ENCODE measurements at regions not wholly inside any gene's neighbourhood (a gene's known extent, or its start where the extent isn't known, plus 50 kb on each side); places are given as distances from the start of the nearest gene placed in this dataset.

GRCh38 chr5:9781275-9781674, 151.1 kb upstream of the TAS2R1 start:
- no peak for TF ChIP-seq CTCF (optimal IDR thresholded peaks at IDR 0.05 in 1 of 3, IDR thresholded peaks at IDR 0.05 in 1 of 3, conservative IDR thresholded peaks at IDR 0.05 in 1 of 3; ENCODE audit: extremely low read depth in 1 of 3, insufficient read depth in 2 of 3, low read length in 3 of 3)
- TF ChIP-seq EZH2 (IDR thresholded peaks at IDR 0.05; ENCODE audit: low read length) = no peak
